SH-SY5Y (cell line): ENCODE measurements at regions not wholly inside any gene's neighbourhood (a gene's known extent, or its start where the extent isn't known, plus 50 kb on each side); places are given as distances from the start of the nearest gene placed in this dataset.

Source experiments
- GATA2 ChIP-seq: IDR thresholded peaks from 2 replicates; pipeline ENCODE4 v1.6.1; 2011; ENCODE audit warnings: mild to moderate bottlenecking, low read depth, low read length
- GATA3 ChIP-seq: IDR thresholded peaks from 2 replicates; pipeline ENCODE4 v1.6.1; 2011; ENCODE audit warnings: low read depth, mild to moderate bottlenecking, low read length, moderate library complexity

- TF ChIP-seq GATA2 (no peak), GATA3 (no peak)
Observed at GRCh38 chr10:47137311-47137851, 162.6 kb upstream of the GDF10 start.
